Skeletal muscle satellite cell (primary cell): ENCODE measurements at regions not wholly inside any gene's neighbourhood (a gene's known extent, or its start where the extent isn't known, plus 50 kb on each side); places are given as distances from the start of the nearest gene placed in this dataset.

Experiments used
- H3K27me3 ChIP-seq: 2 replicates; pipeline ENCODE4 v1.7.0; 2013; ENCODE audit warnings: low read length; ENCODE audit not compliant: control insufficient read depth, insufficient read depth
- H3K36me3 ChIP-seq: 2 replicates; pipeline ENCODE4 v1.7.0; 2013; ENCODE audit warnings: mild to moderate bottlenecking, control low read depth, low read length; ENCODE audit not compliant: insufficient read depth
- H3K4me1 ChIP-seq: 2 replicates; pipeline ENCODE4 v1.7.0; 2013; ENCODE audit warnings: low read length; ENCODE audit not compliant: control insufficient read depth, insufficient read depth
- H3K4me2 ChIP-seq: 2 replicates; pipeline ENCODE4 v1.7.0; 2013; ENCODE audit warnings: mild to moderate bottlenecking, low read length
- H3K4me3 ChIP-seq: 2 replicates; pipeline ENCODE4 v1.7.0; 2013; ENCODE audit warnings: low read length
- H3K9ac ChIP-seq: 2 replicates; pipeline ENCODE4 v1.7.0; 2013; ENCODE audit warnings: mild to moderate bottlenecking, low read depth, low read length, moderate library complexity
- H3K9me3 ChIP-seq: replicated peaks from 2 replicates; pipeline ENCODE4 v1.7.0; 2013; ENCODE audit warnings: mild to moderate bottlenecking, control low read depth, low read length

DNA sequence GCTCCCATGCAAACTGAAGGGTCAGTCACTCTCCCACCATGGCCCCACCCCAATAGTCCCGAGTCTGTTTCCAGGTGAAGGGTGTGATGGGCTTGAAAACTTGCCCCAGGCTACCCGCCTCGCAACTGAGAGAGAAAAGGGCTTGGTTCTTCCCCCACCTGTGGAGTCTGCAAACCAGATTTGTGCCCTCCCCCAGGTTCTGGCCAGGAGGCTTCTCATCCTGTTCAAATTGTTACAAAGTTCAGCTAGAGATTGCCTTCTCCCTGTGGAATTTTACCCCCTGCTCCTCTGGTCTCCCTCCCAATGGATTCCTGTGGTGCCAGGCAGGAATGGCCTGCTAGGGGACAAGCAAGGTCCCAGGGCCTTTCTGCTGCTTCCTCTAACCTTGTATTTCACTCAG, 93.1 kb upstream of the ACO1 start:
- no peaks in the 10 kb centered on the region for H3K9me3 ChIP-seq
- no peak overlapping the region for H3K4me3 ChIP-seq
- no peak overlapping the region for H3K9ac ChIP-seq
- H3K36me3 ChIP-seq = no peaks in the 10 kb centered on the region
- no peaks in the 10 kb centered on the region for H3K4me1 ChIP-seq
- H3K4me2 ChIP-seq = no peak overlapping the region
- H3K27me3 ChIP-seq = peaks cover 2% of the 10 kb centered on the region

DNA sequence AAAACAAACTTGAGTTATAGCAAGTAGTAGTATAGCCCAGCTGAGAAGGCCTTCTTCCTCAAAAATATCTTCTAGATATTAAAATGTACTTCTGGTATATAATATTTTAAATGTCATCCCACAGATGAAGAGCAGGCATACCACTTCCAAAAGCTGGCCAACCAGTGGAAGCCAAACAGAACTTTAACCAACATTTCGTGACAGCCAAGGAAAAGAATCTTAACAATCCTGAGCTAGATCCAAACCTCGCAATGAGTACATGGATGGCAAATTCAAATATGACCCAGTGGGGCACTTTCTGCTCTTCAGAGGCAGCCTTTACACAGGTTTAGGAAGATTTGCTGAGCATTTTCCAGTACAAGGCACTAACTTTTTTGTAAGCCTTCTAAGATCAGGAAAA, 91.8 kb upstream of the ACO1 start:
- H3K36me3 ChIP-seq = no peaks in the 10 kb centered on the region
- H3K9ac ChIP-seq = no peak overlapping the region
- H3K4me2 ChIP-seq = no peak overlapping the region

DNA sequence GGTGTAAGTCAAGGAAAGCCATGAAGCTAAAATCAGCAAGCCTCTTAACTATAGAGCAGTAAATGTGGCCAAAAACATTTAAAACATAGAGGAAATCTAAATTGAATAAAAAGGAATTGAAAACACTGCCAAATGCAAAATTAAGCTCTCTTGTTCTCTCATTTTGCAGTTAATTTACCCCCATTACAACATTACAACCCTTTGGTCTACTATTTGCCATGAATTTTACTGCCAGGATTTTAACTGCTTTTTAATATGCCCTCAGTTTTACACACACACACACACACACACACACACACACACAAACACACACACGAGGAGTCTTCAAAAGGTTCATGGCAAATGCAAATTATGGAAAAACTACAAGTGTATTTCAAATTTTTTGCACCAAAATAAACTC, 91.4 kb upstream of the ACO1 start:
- H3K4me1 ChIP-seq = no peaks in the 10 kb centered on the region
- H3K36me3 ChIP-seq = no peaks in the 10 kb centered on the region
- no peaks in the 10 kb centered on the region for H3K9me3 ChIP-seq
- H3K4me3 ChIP-seq = no peak overlapping the region
- no peak overlapping the region for H3K9ac ChIP-seq
- H3K4me2 ChIP-seq = no peak overlapping the region
- peaks cover 2% of the 10 kb centered on the region for H3K27me3 ChIP-seq

More for the DNA sequence above, 91.8 kb upstream of the ACO1 start:
- no peak overlapping the region for H3K4me3 ChIP-seq
- no peaks in the 10 kb centered on the region for H3K4me1 ChIP-seq
- H3K27me3 ChIP-seq = peaks cover 2% of the 10 kb centered on the region
- H3K9me3 ChIP-seq = no peaks in the 10 kb centered on the region

DNA sequence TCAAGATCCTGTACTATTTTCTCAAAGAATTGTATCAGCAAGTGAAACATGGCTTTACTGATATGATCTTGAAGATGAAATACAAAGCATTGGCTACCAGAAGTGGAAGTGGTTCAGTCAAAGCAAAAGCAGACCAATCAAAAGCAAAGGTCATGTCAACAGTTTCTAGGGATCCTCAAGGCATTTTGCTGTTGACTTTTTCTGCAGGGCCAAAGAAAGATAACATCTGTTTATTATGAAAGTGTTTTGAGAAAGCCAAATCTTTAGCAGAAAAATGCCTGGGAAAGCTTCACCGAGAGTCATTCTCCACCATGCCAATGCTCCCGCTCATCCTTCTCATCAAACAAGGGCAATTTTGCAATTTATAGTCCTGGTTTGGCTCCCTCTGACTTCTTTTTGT, 90.3 kb upstream of the ACO1 start:
- Histone ChIP-seq H3K9ac (no peak overlapping the region), H3K4me1 (no peaks in the 10 kb centered on the region), H3K27me3 (peaks cover 2% of the 10 kb centered on the region), H3K36me3 (no peaks in the 10 kb centered on the region), H3K4me3 (no peak overlapping the region), H3K9me3 (no peaks in the 10 kb centered on the region), H3K4me2 (no peak overlapping the region)

DNA sequence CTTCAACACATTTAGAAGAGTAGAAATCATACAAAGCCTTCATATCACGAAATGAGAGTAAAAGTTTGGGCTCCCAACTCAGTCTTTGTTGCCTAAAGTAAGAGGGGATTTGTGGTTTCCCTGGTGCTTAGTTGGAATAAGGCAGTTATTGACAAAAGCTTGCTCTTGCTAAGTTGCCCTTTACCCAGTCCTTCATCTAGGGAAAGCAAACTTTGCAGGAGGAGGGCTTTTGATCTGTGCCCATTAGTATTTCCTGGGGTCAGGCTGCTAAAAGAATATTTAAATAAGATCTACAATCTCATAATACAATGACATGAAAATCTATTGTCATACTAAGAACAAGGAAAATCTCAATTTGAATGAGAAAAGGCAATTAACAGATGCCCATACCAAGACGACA, 84.1 kb upstream of the ACO1 start:
- Histone ChIP-seq H3K27me3 (no peaks in the 10 kb centered on the region), H3K36me3 (no peaks in the 10 kb centered on the region), H3K4me2 (no peak overlapping the region), H3K9ac (no peak overlapping the region), H3K4me3 (no peak overlapping the region), H3K4me1 (no peaks in the 10 kb centered on the region), H3K9me3 (no peaks in the 10 kb centered on the region)

DNA sequence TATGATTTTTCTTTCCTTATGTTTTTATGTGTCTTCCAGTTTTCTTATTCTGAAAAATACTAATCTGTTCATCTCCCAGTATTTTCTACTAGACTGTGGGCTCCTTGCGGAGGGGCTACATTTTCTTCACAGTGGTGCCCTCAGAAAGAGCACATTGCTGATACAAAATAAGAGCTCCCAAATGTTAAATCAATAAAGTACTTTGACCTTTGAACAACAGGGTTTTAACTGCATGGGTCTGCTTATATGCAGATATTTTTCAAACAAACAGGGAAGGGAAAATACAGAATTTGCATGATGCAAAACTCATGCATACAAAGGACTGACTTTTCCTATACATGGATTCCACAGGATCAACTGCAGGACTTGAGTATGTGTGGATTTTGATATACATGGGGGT, 79.9 kb upstream of the ACO1 start:
- H3K4me3 ChIP-seq = no peak overlapping the region
- no peaks in the 10 kb centered on the region for H3K27me3 ChIP-seq
- no peak overlapping the region for H3K9ac ChIP-seq

DNA sequence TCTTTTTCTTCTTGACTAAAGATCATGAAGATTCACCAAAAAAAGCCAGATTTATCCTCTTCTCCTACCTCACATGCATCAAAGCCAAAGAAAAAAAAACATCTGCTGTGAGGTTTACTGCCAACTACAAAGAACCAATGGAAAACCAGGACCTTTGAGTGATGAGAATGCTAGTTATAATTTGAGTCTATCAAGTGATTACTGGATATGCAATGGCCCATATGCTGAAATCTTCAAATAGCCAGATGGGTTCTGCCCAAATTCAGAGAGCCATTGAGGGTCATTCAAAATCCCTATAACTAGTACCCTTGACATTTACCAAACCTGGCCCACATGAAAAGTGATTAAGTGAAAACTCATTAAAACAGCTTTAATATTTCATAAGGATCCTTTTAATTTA, 78.4 kb upstream of the ACO1 start:
- Histone ChIP-seq H3K27me3 (no peaks in the 10 kb centered on the region), H3K9ac (no peak overlapping the region), H3K4me3 (no peak overlapping the region), H3K4me1 (no peaks in the 10 kb centered on the region), H3K4me2 (no peak overlapping the region), H3K9me3 (no peaks in the 10 kb centered on the region), H3K36me3 (no peaks in the 10 kb centered on the region)

More for the DNA sequence above, 79.9 kb upstream of the ACO1 start:
- Histone ChIP-seq H3K4me2 (no peak overlapping the region), H3K4me1 (no peaks in the 10 kb centered on the region), H3K36me3 (no peaks in the 10 kb centered on the region), H3K9me3 (no peaks in the 10 kb centered on the region)

DNA sequence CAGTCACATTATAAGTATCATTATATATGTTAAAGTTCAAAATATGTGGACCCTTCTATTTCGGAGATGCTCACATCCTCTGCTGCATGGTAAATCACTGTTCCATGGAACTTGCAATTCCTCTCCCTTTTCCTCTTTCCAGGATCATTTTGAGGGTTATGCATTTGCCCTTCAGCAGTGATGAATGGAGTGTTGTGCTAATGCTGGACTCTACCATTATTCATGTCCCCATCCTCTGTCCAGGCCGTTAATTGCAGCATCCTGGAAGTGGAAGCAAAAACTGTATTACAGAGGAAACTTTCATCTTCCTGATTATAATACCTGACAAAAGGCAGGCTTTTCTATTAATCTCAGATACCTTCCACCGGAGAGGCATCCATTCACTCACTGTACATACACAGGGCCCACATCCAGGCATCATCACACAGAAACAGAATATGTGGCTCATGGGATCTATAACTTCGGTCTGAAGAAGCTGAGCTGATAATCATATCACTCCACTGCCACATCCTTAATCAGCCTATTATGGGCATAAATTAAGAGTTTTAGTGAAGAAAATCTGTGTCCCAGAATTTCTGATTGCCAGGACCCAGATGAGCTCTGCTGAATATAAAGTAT, 65.0 kb upstream of the ACO1 start:
- no peak overlapping the region for H3K4me3 ChIP-seq
- H3K27me3 ChIP-seq = no peaks in the 10 kb centered on the region
- no peaks in the 10 kb centered on the region for H3K36me3 ChIP-seq
- no peaks in the 10 kb centered on the region for H3K4me1 ChIP-seq
- H3K9ac ChIP-seq = no peak overlapping the region
- no peaks in the 10 kb centered on the region for H3K9me3 ChIP-seq
- no peak overlapping the region for H3K4me2 ChIP-seq

DNA sequence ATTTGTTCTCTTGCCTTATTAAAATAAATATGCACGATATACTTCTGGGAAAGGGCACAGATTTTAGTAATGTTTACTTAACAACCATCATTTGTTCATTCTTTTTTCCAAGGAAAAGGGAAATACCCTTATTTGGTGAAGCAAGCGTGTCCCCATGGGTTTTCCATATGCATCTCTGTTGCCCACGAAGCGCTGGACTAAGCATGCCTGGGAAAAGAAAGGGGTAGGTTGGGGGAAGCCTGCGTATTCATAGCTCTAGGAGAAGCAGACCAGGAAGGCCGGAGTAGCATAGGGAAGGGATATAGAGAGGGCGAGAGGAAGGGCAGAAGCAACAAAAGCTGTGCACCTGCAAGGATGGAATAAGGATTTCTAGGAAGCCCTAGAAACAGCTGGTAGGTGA, 61.8 kb upstream of the ACO1 start:
- Histone ChIP-seq H3K4me2 (no peak overlapping the region), H3K9me3 (no peaks in the 10 kb centered on the region), H3K36me3 (no peaks in the 10 kb centered on the region), H3K4me1 (no peaks in the 10 kb centered on the region), H3K9ac (no peak overlapping the region), H3K4me3 (no peak overlapping the region), H3K27me3 (no peaks in the 10 kb centered on the region)

DNA sequence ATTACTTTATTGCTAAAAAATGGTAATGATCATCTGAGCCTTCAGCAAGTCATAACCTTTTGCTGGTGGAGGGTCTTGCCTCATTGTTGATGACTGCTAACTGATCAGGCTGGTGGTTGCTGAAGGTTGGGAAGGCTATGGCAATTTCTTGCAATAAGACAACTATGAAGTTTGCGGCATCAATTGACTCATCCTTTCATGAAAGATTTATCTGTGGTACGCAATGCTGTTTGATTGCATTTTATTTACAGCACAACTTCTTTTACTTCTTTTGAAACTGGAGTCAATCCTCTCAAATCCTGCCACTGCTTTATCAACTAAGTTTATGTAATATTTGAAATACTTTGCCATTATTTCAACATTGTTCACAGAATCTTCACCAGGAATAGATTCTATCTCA, 58.3 kb upstream of the ACO1 start:
- no peak overlapping the region for H3K4me2 ChIP-seq
- no peak overlapping the region for H3K4me3 ChIP-seq
- H3K9me3 ChIP-seq = no peaks in the 10 kb centered on the region
- H3K9ac ChIP-seq = no peak overlapping the region
- no peaks in the 10 kb centered on the region for H3K4me1 ChIP-seq
- no peaks in the 10 kb centered on the region for H3K27me3 ChIP-seq
- H3K36me3 ChIP-seq = no peaks in the 10 kb centered on the region

DNA sequence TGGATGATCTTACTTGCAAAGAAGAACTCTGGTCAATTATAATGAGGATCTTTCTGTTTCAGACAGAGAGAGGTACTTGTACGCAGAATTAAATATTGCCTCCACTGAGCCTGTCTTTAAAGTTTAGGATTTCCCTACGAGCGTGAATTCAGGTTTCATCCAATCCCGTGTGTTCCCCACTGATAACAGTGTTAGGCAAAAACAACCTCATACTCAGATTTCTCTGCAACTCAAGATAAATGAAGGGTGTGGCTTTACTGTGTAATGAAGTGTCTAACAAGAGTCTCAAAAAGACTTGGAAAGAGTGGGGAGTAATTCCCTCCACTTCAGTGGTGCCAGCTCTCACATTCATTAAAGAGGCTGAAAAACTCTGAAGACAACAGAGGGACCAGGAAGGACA, 53.2 kb upstream of the ACO1 start:
- Histone ChIP-seq H3K27me3 (no peaks in the 10 kb centered on the region), H3K9me3 (no peaks in the 10 kb centered on the region), H3K4me1 (no peaks in the 10 kb centered on the region), H3K4me3 (no peak overlapping the region), H3K9ac (no peak overlapping the region), H3K36me3 (no peaks in the 10 kb centered on the region), H3K4me2 (no peak overlapping the region)

DNA sequence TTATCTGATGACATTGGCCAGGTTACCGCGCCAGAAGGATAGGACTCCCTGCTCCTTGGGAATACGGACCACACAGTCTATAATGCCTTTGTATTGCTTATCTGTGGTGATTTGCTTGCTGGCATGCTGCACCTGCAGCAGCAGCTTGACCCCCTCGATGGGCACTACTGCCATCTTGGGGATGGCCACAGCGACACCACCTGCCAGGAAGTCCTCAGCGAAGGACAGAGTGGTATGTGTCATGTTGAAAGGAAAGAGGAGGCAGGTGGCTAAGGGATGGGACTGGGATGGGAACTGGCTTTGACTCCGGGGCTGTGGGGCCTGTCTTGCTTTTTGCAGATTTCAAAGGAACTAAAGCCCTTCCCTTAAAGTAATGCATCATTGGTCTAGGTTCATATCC, 50.3 kb upstream of the ACO1 start:
- no peak overlapping the region for H3K4me3 ChIP-seq
- no peaks in the 10 kb centered on the region for H3K4me1 ChIP-seq
- no peak overlapping the region for H3K9ac ChIP-seq
- no peak overlapping the region for H3K4me2 ChIP-seq
- no peaks in the 10 kb centered on the region for H3K9me3 ChIP-seq
- no peaks in the 10 kb centered on the region for H3K36me3 ChIP-seq
- H3K27me3 ChIP-seq = no peaks in the 10 kb centered on the region
